ENCODE measurements at regions not wholly inside any gene's neighbourhood (a gene's known extent, or its start where the extent isn't known, plus 50 kb on each side); places are given as distances from the start of the nearest gene placed in this dataset.

DNA sequence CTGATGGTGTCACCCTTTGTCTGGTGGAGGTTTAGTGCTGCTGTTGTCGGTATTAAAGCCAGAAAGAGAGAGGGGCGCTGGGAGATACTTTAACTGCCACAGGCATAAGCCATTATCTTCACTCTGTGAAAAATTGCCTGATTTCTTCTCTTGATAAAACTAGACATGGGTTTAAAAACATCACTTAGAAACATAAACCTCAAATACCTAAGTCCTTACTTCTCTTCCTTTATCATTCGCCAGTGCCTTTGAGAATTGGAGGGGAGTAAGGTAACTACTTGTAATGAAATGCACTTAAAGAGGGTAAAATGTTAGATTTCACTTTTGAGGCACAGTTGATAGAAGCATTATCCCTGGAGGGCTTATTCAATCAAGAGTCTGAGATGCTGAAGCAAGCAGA, 434.5 kb downstream of the OLFM4 start:
- no peaks in the 10 kb centered on the region for H3K4me1 ChIP-seq (ENCODE audit: control insufficient read depth, extremely low read depth, insufficient read depth, low read length)
- no peak overlapping the region for H3K4me3 ChIP-seq (ENCODE audit: control insufficient read depth in 2 of 3, extremely low read depth in 1 of 3, insufficient read depth in 2 of 3, low read depth in 1 of 3, low read length in 3 of 3)
- TF ChIP-seq, protein P1, sequence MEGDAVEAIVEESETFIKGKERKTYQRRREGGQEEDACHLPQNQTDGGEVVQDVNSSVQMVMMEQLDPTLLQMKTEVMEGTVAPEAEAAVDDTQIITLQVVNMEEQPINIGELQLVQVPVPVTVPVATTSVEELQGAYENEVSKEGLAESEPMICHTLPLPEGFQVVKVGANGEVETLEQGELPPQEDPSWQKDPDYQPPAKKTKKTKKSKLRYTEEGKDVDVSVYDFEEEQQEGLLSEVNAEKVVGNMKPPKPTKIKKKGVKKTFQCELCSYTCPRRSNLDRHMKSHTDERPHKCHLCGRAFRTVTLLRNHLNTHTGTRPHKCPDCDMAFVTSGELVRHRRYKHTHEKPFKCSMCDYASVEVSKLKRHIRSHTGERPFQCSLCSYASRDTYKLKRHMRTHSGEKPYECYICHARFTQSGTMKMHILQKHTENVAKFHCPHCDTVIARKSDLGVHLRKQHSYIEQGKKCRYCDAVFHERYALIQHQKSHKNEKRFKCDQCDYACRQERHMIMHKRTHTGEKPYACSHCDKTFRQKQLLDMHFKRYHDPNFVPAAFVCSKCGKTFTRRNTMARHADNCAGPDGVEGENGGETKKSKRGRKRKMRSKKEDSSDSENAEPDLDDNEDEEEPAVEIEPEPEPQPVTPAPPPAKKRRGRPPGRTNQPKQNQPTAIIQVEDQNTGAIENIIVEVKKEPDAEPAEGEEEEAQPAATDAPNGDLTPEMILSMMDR (optimal IDR thresholded peaks at IDR 0.05 in 1 of 3, IDR thresholded peaks at IDR 0.05 in 1 of 3, conservative IDR thresholded peaks at IDR 0.05 in 1 of 3; ENCODE audit: extremely low read depth in 1 of 3, insufficient read depth in 2 of 3, low read length in 3 of 3), result no peak
- TF ChIP-seq EZH2 (IDR thresholded peaks at IDR 0.05; ENCODE audit: low read length), result no peak
- no peaks in the 10 kb centered on the region for H3K9me1 ChIP-seq (ENCODE audit: control insufficient read depth, extremely low read depth, insufficient read depth, low read length)
- FAIRE-seq, result no peak
- no peak overlapping the region for H3K4me2 ChIP-seq (ENCODE audit: control insufficient read depth, extremely low read depth, insufficient read depth, low read depth, low read length)
- no peak for DNase-seq (ENCODE audit: low read depth, low spot score)
- dilution Hi-C loops (cut with MboI; ENCODE audit: extremely low pct_ligation_motif_present, low sequenced_read_pairs), result no loop called here
- H4K20me1 ChIP-seq (ENCODE audit: control insufficient read depth, extremely low read depth, insufficient read depth, low read length), result no peaks in the 10 kb centered on the region
- H3K79me2 ChIP-seq (ENCODE audit: control insufficient read depth, insufficient read depth, low read length), result no peaks in the 10 kb centered on the region
- no peaks in the 10 kb centered on the region for H3K9me3 ChIP-seq (ENCODE audit: control insufficient read depth, low read depth, low read length)
- no peak overlapping the region for H3K27ac ChIP-seq (ENCODE audit: control insufficient read depth, insufficient read depth, low read length)
- no peak overlapping the region for H2AFZ ChIP-seq (ENCODE audit: control insufficient read depth, low read length)
- H3K36me3 ChIP-seq (ENCODE audit: control insufficient read depth in 2 of 2, extremely low read depth in 1 of 2, insufficient read depth in 2 of 2, low read length in 2 of 2), result no peaks in the 10 kb centered on the region
- H3K9ac ChIP-seq (ENCODE audit: control insufficient read depth, extremely low read depth, insufficient read depth, low read length), result no peak overlapping the region
- H3K27me3 ChIP-seq (ENCODE audit: control insufficient read depth, extremely low read depth, insufficient read depth, low read length), result no peaks in the 10 kb centered on the region

DNA sequence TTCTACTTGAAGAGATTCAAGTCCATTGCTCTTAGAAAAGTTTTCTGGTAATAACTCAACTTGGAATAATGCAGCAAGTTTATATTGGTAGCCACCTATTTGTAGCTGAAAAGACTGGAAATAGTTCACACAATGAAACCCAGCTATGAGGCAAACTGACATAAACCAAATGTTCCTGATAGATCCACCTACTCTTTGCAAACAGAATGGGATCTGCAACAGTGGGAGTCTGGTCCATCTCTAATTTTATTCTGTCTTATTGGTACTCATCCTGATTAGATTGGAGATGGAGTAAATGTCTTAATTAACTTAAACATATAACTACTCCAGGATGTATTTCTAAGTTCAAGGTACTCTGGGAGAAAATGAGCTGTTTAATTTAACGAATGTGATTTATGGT, 438.0 kb downstream of the OLFM4 start:
- H3K4me1 ChIP-seq (ENCODE audit: control insufficient read depth, extremely low read depth, insufficient read depth, low read length), result no peaks in the 10 kb centered on the region
- no peaks in the 10 kb centered on the region for H3K9me1 ChIP-seq (ENCODE audit: control insufficient read depth, extremely low read depth, insufficient read depth, low read length)
- no peaks in the 10 kb centered on the region for H3K79me2 ChIP-seq (ENCODE audit: control insufficient read depth, insufficient read depth, low read length)
- no peak overlapping the region for H3K27ac ChIP-seq (ENCODE audit: control insufficient read depth, insufficient read depth, low read length)
- DNase-seq (ENCODE audit: low read depth, low spot score), result no peak
- no peaks in the 10 kb centered on the region for H3K27me3 ChIP-seq (ENCODE audit: control insufficient read depth, extremely low read depth, insufficient read depth, low read length)
- H4K20me1 ChIP-seq (ENCODE audit: control insufficient read depth, extremely low read depth, insufficient read depth, low read length), result no peaks in the 10 kb centered on the region
- H3K4me2 ChIP-seq (ENCODE audit: control insufficient read depth, extremely low read depth, insufficient read depth, low read depth, low read length), result no peak overlapping the region
- no peak for FAIRE-seq
- dilution Hi-C loops (cut with MboI; ENCODE audit: extremely low pct_ligation_motif_present, low sequenced_read_pairs), result no loop called here
- no peak overlapping the region for H3K9ac ChIP-seq (ENCODE audit: control insufficient read depth, extremely low read depth, insufficient read depth, low read length)
- H3K4me3 ChIP-seq (ENCODE audit: control insufficient read depth in 2 of 3, extremely low read depth in 1 of 3, insufficient read depth in 2 of 3, low read depth in 1 of 3, low read length in 3 of 3), result no peak overlapping the region
- H3K36me3 ChIP-seq (ENCODE audit: control insufficient read depth in 2 of 2, extremely low read depth in 1 of 2, insufficient read depth in 2 of 2, low read length in 2 of 2), result no peaks in the 10 kb centered on the region
- no peak overlapping the region for H2AFZ ChIP-seq (ENCODE audit: control insufficient read depth, low read length)
- TF ChIP-seq, protein P1 (optimal IDR thresholded peaks at IDR 0.05 in 1 of 3, IDR thresholded peaks at IDR 0.05 in 1 of 3, conservative IDR thresholded peaks at IDR 0.05 in 1 of 3; ENCODE audit: extremely low read depth in 1 of 3, insufficient read depth in 2 of 3, low read length in 3 of 3), result no peak
- no peak for TF ChIP-seq EZH2 (IDR thresholded peaks at IDR 0.05; ENCODE audit: low read length)
- H3K9me3 ChIP-seq (ENCODE audit: control insufficient read depth, low read depth, low read length), result no peaks in the 10 kb centered on the region
